GM19397 (cell line): ENCODE measurements at regions not wholly inside any gene's neighbourhood (a gene's known extent, or its start where the extent isn't known, plus 50 kb on each side); places are given as distances from the start of the nearest gene placed in this dataset.

Experiments used
- ATAC-seq: cut with Tn5 transposase; IDR thresholded peaks from one replicate; pipeline ENCODE4 v1.9.1; 2021; ENCODE audit warnings: mild to moderate bottlenecking, moderate library complexity; ENCODE audit not compliant: unreplicated experiment

GRCh38 chr10:78716043-78716660, 352.6 kb upstream of the ZMIZ1 start:
- no peak for ATAC-seq

DNA sequence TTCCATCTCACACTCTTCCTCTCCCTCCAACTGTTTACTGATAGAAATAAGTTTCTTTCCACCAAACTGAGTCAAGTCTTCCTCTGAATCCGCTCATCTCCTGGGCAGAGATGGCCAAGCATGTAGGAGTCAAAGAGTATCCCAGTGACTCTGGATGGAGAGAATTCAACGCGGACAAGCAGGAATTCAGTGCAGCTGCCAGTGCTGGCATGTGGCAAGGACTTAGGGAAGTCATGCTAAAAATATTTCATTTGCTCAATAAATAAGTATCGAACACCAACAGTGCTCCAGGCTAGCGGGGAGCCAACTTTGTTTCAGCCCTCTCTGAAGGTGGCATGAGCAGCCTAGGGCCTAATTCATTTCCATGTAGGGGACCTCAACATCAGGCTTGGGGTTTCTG, 351.6 kb upstream of the ZMIZ1 start:
- no peak for ATAC-seq

DNA sequence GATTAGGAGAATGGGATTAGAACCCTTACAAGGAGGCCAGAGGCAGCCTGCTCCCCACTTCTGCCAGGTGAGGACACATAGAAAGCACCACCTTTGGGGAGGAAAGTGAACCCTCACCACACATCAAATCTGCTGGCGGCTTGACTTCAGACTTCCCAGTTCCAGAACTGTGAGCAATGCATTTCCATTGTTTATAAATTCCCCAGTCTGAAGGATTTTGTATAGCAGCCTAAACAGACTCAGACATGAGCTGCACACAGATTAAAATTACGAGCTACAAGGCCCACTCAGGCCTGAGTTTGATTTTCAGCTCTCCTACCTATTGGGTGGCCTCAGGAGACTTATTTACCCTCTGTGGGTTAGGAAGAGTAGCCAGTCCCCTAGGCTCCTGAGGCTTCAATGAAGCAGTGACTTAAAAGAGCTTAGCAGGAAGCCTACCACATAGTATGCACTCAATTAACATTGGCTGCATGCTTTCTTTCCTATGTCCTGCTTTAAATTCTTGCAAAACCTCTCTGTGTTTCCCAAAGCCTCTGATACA, 350.7 kb upstream of the ZMIZ1 start:
- ATAC-seq: no peak

GRCh38 chr10:78719276-78719675, 349.5 kb upstream of the ZMIZ1 start:
- ATAC-seq: no peak

DNA sequence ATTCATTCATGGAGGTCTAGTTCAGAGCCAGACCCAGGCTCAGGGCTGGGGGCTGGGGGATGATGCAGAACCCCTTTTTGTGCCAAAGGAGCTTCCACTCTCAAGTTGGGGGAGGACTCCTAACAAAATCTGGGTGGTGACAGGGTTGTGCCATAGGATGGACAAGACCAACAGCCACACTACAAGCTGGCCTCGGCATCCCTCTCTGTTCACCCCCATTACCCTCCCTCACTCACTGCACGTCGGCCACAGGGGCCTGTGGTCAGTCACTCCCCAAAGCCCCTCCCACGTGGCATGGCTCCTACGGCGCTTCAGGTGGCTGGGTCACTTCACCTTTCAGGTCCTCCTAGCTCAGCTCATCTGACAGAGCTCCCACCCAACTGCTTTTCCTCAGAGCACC, 348.7 kb upstream of the ZMIZ1 start:
- no peak for ATAC-seq

DNA sequence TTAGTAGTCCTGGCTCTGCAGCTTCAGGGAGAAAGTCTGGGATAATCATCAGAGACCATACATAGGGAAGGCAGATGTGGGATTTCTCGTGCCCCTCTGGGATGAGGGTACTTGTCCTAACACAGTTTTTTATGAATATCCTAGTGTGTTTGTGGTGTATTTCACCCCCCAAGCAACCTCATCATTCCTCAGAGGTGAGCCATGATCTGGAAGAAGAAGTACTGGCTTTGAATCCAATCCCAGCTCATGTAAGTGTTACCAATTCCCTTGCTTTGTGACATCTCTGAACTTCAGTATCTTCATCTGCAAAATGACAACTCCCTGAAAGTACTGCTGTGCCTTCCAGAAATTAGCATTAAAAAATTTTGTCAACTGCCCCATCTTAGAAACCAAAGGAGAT, 347.5 kb upstream of the ZMIZ1 start:
- no peak for ATAC-seq

- ATAC-seq: no peak
These were observed 343.9 kb upstream of the ZMIZ1 start for GRCh38 chr10:78724846-78725245.

- no peak for ATAC-seq
These were observed 342.6 kb upstream of the ZMIZ1 start for GRCh38 chr10:78726171-78726570.

DNA sequence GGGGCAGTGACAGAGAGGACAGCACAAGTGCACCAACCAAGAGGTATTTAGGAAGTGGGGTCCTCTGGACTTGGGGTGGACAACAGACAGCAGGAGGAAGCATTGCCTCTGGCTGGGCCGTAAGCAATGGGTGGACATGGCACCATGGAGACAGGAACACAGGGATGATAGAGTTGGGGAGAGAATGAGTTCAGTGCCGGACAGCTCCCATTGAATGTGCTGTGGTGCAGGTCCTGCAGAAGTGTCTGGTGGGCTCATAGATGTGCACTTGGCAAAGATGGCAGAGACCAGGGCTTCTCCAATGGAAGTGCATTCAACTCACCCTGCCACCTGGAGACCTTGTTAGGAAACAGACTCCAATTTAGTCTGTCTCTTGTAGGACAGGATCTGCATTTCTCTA, 341.5 kb upstream of the ZMIZ1 start:
- ATAC-seq: no peak

GRCh38 chr10:78727728-78728127, 341.0 kb upstream of the ZMIZ1 start:
- ATAC-seq: no peak

DNA sequence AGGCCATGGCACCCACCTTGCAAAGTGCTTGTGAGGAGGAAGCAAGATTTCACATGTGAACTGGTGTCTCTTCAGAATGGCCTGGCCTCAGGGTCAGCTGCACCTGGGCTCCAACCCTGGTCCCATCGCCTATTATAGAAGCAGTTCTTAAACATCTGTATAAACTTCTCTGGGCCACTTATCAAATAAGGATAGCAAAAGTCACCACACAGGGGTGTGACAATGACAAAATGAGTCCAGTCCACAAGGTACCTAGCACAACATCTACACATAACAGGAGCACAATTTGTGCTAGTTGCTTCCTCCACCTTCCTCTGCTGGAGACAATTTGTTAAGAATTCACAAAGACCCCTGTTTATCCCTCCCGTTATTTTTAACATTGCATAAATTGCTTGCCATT, 340.6 kb upstream of the ZMIZ1 start:
- no peak for ATAC-seq

- ATAC-seq: no peak
These were observed 339.4 kb upstream of the ZMIZ1 start for GRCh38 chr10:78729366-78729765.

GRCh38 chr10:78729800-78730199, 339.0 kb upstream of the ZMIZ1 start:
- ATAC-seq: no peak

- no peak for ATAC-seq
These were observed 338.0 kb upstream of the ZMIZ1 start for GRCh38 chr10:78730754-78731153.

- ATAC-seq: no peak
These were observed 337.1 kb upstream of the ZMIZ1 start for GRCh38 chr10:78731675-78732074.

DNA sequence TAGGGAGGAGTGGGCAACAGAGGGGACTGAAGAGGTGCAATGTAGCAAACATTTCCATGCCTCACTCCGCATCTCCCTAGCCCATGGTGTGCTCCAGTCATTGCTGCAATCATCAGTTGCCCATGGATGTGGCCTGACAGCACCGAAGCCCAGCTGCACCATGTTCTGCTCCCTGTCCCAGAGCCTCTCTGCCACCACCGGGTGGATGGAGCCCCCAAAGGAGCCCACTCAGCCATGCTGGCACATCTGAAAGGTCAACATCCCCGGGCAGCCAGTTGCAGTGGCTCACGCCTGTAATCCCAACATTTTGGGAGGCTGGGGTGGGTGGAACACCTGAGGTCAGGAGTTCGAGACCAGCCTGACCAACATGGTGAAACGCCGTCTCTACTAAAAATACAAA, 336.4 kb upstream of the ZMIZ1 start:
- no peak for ATAC-seq

GRCh38 chr10:78736926-78737630, 331.7 kb upstream of the ZMIZ1 start:
- no peak for ATAC-seq

DNA sequence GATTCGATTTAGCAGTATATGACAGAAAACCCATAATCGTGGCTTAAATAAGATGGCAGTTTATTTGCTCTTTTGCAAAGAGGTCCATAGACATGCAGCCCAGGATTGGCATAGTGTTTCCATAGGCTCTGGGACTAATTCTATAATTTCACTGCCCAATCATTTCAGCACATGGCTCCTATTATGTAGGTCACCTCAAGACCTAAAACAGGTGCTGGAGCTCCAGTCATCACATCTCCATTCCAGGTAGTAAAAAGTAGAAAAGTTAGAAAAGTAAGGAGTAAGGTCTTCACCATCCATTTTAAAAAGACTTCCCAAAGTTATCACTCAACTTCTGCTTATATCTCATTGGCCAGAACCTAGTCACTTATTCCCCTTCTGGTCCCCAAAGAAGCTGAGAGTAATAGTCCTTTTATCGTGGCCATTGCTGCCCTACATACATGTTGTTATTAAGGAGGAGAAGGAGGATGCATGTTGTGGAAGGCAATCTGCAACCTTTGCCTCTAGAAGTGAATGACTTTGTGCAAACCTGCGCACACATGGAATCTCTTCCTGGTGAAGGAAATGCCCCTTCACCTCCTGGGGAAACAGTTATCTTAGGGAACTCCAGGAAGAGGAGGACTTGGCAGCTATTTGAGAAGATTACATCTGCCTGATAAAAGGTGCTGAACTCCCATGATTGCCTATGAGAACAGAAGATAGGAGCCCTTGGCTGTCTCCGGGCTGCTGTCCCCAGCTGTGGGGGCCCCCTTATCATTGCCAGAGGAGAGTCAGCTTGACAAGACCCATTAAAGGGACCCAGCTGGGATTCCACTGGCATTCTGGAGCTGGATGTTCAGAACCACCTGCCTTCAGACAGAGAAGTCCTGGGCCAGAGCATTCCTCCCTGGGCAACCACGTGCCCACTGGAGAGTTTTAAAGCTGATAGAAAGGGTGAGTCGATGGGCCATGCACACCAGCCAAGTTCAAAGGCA, 330.6 kb upstream of the ZMIZ1 start:
- ATAC-seq: no peak

DNA sequence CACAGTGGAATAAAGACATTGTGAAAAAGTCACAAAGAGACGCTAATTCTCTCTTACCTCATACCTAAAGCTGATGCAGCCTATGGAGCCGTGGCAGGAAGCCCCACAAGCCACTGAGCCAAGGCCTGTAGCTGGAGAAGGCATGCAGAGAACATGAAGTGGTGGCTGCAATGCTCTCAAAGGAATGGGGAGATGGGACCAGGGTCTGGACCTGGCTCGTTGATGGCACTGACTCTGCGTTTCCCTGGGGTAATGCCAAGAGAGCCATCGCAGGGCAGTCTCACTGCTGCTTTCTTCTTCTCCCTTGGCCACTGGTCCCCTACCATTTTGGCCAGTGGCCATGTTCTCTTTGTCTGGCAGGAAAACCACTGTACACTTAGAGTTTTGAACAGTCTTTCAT, 329.9 kb upstream of the ZMIZ1 start:
- ATAC-seq: no peak

- no peak for ATAC-seq
These were observed 329.2 kb upstream of the ZMIZ1 start for GRCh38 chr10:78739444-78740053.
